Hematopoietic multipotent progenitor cell treated with erythropoietin and hydrocortisone succinate and interleukin-3 and kit ligand, for 8 days (in vitro differentiated cells): ENCODE measurements at regions not wholly inside any gene's neighbourhood (a gene's known extent, or its start where the extent isn't known, plus 50 kb on each side); places are given as distances from the start of the nearest gene placed in this dataset.
A peak's percentile ranks its signal among the peaks of the same experiment; 100 is the strongest.

Experiments used
- DNase-seq: peaks from one replicate; pipeline ENCODE4 v3.0.0-alpha.2; 2015

DNA sequence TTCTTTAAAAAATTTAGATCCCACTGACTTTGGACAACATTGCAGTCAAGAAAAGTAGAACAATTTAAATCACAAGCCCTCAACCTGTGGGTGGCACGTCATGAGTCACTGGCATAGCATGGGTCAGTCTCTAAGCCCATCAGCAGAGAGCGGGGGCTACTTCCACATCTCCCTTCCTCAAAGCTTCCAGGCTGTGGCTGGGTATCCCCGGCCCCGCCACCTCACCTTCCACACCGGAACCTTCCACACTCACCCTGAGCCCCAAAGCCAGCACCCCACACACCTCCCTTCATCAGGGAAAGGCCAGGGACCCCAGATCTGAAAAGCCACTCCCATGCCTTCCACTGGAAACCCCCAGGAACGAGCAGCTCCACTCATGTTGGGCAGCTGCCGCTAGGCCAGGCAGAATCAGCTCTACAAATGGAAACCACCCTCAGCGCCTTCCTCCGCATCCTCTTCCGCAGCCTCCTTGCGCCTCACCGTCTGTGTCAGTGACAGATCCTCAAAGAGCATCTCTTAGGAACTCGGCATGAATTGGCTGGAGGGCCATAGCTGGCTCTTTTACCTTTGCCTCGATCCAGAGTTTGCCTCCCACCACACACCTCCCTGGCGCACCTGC, 156.5 kb downstream of the ERCC6L2 start:
- no peak for DNase-seq

DNA sequence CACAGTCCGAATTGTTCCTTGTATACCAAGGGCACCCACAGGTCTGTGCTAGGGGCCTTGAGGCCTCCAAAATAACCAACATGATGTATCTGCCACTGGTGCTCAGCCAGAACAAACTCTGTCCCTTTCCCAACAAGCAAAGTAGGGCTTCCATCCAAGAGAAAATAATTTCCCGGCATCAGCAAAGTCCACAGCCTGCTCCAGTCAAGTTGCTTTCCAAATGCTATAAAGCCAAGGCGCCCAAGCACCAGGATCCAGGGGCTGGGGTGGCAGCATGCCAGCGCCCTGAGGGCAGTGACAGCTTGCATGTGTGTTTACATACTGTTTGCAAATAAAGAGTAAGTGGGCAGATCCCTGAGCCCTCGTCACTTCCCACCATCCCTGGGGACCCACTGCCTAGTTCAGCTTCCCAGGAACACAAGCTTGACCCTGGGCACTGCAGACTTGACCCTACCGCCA, 155.9 kb downstream of the ERCC6L2 start:
- DNase-seq = no peak

DNA sequence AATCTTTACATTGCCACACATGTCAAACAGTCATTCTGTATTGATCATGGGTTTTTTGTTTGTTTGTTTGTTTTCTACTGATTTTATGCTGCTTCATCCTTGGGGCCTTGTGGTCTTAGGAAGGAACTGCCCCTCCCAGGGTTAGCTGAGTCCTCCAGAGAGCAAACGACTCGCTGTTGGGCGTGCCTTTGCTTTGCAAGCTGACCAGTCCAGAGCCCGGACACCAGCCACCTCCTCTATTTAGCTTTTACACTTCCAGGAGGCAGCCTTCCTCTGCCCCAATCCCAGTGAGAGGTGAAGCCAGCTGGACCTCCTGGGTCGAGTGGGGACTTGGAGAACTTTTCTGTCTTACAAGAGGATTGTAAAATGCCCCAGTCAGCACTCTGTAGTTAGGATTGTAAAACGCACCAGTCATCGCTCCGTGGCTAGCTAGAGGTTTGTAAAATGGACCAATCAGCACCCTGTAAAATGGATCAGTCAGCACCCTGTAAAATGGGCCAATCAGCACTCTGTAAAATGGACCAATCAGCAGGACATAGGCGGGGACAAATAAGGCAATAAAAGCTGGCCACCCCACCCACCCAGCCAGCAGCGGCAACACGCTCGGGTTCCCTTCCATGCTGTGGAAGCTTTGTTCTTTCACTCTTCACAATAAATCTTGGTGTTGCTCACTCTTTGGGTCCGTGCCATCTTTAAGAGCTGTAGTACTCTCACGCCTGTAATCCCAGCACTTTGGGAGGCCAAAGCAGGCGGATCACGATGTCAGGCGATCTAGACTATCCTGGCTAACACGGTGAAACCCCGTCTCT, 154.4 kb downstream of the ERCC6L2 start:
- no peak for DNase-seq

DNA sequence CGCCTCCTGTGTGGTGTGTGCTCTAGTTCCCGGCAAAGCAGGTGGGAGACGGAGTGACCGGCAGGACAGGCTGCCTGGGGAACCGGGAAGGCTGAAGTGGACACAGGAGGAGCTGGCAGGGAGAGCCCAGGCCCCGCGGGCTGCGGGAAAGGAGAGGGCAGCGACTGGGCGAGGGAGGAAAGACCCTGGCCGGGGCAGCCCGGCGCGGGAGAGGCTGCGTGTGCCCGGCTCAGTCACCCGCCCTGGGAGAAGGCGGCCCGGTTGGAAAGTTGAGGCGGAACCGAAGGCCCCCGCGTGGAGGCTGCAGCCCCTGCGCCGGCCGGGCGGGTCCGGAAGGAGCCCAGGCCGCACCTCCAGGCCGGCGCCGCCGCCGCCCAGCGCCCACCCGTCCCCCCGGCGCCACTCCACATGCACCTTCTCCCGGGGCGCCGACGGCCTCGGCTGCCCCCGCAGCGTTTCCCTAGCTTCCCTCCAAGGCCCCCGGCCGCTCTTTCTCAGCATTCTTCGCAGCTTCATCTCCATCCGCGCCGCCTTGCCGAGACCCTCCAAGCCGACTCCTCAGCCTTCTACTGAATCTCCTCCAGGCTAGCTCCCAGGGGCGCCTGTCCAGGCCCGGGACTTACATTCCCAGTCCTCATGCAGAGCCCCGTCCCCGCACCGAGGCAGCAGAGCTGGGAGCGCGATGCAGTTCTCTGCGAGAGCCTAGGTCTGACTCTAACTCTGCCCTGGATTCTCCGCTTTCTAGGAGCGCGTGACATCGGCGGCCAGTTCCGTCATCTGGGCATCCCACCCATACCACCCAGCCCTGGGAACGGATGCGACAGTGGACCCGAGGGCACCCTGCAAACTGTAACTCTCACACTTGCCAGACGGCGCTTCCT, 152.0 kb downstream of the ERCC6L2 start:
- DNase-seq = no peak

DNA sequence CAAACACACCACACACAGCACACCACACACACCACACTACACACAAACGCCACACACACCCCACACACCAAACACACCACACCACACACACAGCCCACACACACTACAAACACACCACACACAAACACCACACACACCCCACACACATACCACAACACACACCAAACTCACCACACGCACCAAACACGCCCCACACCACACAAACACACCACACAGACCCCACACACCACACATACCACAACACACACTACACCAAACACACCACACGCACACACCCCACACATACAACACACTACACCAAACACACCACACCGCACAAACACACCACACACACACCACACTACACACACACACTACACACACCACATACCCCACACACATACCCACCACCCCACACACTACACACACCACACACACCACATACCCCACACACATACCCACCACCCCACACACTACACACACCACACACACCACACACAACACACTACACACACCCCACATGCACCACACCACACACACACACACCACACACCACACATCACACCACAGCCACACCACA, 151.2 kb downstream of the ERCC6L2 start:
- DNase-seq = no peak

DNA sequence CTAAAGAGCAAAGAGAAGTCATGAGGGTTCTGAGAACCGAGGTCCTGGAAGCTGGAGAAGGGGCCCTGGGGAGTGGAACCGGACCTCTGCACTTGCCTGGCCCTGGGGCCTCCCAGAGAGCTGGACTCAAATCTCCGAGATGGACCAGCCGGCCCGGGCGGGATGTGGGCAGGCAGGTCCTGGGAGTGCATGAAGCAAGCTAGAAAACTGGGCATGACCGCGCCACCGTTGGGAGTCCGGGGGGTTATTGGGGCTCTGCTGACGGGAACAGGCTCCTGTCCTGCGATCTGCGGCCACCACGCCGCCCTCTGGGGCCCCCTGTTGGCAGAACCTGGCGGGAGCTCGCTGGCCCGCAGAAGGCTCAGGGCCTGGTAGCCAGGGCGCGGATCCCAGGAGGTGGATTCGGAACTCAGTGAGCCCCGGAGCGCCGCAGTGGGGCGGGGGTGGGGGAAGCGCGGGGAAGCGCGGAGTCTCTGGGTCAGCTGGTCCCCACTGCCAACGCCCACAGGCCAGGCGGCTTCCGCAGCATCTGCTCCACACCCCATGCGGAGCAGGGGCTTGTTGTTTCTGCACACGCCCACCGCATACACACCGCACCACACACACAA, 150.6 kb downstream of the ERCC6L2 start:
- DNase-seq = peak; percentile 35

DNA sequence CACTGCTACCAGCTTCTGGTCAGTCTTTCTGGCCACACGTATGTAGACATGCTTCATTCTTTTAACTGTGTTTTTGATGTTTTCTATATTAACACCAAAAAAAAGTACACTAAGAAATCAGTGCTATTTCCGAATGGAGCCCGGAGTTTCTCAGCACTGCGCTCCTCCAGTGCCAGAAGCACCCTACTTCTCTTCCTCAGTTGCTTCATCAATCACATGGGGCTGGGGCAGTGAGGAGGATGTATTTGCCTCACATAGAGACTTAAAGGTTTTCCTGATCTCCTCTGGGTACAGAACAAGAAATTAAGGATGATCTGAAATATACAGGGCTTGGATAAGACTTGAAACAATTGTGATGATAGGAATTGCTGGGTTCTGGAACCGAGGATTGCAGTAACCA, 148.0 kb downstream of the ERCC6L2 start:
- no peak for DNase-seq

DNA sequence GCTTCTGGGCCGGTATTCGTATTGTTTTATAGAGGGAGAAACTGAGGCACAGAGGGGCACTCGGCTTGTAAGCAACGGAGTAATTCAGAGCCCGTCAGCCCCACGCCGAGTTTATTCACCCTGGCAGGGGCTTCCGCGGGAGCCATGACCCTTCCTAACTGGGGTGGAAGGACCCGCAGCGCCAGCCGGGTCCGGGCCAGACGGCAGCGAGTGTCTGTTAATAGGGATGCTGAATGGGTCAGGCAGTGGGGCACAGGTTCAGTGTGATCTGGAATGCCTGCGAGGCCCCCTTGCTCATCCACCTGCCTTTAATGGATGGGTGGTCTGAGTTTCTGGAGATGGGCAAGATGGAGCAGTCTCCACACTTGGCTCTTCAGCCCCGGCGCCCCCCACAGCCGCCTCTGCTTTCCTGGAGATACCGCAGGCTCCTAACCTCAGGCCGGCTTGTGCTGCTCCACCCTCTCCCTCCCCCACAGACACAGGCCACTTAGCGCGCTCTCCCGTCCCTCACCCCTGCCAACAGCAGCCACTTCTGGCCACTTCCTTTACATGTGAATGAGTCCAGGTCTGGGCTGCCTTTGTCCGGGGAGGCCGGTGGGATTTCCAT, 147.1 kb downstream of the ERCC6L2 start:
- peak; percentile 77 for DNase-seq

DNA sequence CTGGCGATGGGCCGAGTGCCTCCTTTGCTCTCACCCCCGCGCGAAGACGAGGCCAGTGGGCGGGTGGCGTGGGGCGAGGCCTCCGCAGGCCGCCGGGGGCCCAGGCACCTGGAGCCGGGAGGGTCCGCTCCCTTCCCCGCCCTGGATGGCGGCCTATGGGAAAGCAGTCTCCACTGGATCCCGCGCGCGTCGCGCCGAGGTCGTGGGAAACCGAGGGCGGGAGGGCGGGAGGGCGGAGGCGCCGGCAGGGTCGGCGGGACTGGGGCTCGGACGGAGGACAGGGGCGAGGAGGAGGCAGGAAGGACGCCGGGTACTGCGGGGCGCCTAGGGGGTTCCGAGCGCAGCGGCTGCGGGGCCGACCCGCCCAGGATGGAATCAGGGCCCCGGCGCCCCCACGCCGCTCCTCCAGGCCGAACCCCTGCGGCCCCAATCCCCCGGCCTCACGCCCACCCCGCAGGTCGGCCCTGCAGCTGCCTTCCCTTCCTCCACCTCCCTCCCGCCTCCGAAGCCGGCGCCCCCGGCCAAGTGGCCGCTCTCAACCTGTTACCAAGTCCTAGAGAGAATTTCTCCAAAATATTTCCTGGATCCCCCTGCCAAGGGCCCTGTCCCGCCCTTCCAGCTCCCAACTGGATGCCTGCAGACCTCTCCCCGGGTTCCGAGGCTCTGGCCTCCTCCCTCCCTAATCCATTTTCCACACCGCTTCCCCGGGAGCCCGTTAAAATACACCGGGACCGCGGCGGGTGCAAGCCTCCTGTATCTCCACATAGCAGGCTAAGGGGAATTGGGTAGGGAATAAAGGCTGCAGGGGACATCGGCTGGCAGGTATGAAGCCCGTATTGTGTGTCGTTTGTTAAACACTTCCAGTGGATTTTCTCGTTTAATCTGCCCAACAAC, 146.3 kb downstream of the ERCC6L2 start:
- DNase-seq = no peak

DNA sequence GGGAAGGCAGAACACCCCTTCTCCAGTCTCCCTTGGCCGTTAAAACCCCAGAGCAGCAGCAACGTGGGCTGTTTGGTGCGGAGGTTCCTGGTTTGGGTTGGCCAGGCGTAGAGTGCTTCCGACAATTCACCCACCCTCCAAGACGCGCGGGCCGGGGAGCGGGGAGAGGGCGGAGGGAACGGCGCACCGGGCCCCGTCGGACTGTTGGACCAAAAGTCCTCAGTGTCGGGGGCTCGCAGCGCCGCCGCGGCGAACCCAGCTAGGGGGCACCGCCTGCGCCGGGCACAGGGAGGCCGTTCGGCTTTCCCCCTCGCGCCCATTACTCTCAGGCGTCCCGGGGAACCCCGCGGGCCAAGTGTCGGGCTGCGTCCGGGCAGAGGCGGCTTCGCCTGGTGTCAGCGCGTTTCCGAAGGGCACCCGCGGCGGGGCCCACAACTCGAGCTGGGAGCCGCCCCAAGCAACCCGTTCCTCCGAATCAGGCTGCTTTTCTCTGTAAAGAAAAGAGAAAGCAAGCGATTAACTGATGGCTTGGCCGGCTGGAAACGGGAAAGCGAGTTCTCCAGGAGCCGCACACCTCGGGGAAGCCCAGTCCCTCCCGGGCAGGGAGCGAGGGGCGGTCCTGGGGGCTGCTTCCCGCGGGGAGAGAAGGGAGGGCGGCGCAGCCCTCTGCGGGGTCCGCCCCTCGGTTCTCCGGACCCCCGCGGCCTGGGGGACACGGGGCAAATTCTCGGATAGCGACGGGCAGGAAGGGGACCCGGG, 145.5 kb downstream of the ERCC6L2 start:
- DNase-seq = no peak

DNA sequence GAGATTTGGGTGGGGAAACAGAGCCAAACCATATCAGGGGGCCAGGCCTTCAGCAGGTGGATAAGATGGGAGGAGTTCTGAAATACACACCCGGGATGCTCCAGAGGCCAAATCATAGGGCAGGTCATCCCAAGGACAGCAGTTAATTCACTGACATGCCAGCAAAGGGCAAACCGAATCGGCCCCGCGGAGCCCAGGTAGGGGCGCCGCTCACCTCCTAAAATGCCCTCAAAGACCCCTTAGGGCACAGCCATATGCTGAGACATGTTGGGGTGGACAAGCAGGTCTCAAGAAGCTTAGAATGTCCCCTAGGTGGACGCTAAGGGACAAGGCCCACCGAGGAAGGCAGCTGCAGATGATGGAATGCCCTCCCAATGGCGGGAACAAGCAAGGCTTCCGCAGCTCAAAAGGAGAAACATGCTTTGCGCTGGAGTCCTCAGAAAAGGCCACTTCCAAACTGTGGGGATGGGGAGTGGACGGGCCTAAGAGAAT, 144.9 kb downstream of the ERCC6L2 start:
- no peak for DNase-seq
